ENCODE measurements at regions not wholly inside any gene's neighbourhood (a gene's known extent, or its start where the extent isn't known, plus 50 kb on each side); places are given as distances from the start of the nearest gene placed in this dataset.

DNA sequence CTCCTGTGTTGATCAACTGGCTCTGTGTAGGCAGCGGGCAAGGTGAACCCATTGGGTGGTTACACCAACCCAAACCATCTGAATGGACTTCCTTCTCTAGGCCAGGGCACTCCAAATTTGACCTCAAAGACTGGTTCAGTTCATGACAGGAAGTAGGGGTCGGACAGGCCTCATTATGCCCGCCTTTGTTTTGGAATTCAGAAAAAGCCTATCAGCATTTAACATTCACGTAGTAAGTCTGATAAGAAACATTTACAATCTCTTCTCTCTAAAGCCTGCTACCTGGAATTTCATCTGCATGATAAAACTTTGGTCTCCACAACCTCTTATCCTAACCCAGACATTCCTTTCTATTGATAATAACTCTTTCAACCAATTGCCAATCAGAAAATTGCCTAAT, 97.1 kb upstream of the ETV3 start:
- Mint-ChIP-seq H3K36me3 (no peaks in the 10 kb centered on the region), H3K9me3 (peaks cover 5% of the 10 kb centered on the region; the same call in 1 of the 2 replicates), H3K27me3 (ENCODE audit: low read depth) (no peaks in the 10 kb centered on the region; the same call in none of the 2 replicates), H3K4me1 (peaks cover 75% of the 10 kb centered on the region), H3K4me3 (no peak overlapping the region), H3K27ac (no peak overlapping the region)
- DNase-seq (ENCODE audit: low spot score) (no peak), ATAC-seq (no peak)
- POLR2A ChIA-PET: no interaction called here
- TF ChIP-seq, protein P1, sequence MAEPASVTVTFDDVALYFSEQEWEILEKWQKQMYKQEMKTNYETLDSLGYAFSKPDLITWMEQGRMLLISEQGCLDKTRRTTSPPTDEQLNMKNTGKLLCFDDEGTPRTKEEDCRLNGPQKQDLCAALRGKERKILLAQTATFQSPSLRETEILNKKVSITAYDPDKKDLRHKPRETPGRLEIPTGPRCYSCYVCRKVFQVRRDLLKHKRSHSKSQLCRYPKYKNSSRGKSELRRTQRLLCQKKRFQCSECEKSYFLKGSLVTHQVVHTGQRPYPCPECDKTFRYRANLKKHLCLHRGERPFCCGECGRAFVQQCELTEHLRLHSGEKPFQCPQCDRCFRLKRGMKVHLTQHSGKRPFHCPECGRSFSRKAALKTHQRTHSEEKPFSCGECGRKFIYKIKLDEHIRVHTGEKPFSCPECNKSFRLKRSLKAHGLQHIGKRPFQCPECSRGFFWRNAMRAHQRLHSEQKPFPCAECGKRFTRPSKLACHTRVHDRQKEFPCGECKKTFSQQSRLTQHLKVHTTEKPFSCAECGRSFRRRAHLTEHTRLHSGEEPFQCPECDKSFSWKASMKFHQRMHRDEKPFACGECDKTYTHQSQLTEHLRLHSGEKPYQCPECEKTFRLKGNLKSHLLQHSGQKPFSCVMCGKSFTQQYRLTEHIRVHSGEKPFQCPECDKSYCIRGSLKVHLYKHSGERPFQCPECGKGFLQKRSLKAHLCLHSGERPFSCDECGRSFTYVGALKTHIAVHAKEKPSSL (CRISPR knock-in tag; conservative IDR thresholded peaks at IDR 0.05): no peak
- no peak for TF ChIP-seq SMAD3 (CRISPR knock-in tag; IDR thresholded peaks at IDR 0.05; ENCODE audit: borderline replicate concordance)
- TF ChIP-seq, protein P2, sequence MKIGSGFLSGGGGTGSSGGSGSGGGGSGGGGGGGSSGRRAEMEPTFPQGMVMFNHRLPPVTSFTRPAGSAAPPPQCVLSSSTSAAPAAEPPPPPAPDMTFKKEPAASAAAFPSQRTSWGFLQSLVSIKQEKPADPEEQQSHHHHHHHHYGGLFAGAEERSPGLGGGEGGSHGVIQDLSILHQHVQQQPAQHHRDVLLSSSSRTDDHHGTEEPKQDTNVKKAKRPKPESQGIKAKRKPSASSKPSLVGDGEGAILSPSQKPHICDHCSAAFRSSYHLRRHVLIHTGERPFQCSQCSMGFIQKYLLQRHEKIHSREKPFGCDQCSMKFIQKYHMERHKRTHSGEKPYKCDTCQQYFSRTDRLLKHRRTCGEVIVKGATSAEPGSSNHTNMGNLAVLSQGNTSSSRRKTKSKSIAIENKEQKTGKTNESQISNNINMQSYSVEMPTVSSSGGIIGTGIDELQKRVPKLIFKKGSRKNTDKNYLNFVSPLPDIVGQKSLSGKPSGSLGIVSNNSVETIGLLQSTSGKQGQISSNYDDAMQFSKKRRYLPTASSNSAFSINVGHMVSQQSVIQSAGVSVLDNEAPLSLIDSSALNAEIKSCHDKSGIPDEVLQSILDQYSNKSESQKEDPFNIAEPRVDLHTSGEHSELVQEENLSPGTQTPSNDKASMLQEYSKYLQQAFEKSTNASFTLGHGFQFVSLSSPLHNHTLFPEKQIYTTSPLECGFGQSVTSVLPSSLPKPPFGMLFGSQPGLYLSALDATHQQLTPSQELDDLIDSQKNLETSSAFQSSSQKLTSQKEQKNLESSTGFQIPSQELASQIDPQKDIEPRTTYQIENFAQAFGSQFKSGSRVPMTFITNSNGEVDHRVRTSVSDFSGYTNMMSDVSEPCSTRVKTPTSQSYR (CRISPR knock-in tag; IDR thresholded peaks at IDR 0.05): no peak
- TF ChIP-seq, protein P3, sequence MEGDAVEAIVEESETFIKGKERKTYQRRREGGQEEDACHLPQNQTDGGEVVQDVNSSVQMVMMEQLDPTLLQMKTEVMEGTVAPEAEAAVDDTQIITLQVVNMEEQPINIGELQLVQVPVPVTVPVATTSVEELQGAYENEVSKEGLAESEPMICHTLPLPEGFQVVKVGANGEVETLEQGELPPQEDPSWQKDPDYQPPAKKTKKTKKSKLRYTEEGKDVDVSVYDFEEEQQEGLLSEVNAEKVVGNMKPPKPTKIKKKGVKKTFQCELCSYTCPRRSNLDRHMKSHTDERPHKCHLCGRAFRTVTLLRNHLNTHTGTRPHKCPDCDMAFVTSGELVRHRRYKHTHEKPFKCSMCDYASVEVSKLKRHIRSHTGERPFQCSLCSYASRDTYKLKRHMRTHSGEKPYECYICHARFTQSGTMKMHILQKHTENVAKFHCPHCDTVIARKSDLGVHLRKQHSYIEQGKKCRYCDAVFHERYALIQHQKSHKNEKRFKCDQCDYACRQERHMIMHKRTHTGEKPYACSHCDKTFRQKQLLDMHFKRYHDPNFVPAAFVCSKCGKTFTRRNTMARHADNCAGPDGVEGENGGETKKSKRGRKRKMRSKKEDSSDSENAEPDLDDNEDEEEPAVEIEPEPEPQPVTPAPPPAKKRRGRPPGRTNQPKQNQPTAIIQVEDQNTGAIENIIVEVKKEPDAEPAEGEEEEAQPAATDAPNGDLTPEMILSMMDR (IDR thresholded peaks at IDR 0.05): no peak
- TF ChIP-seq NR2C2 (CRISPR knock-in tag; IDR thresholded peaks at IDR 0.05): no peak
- TF ChIP-seq, protein P4, sequence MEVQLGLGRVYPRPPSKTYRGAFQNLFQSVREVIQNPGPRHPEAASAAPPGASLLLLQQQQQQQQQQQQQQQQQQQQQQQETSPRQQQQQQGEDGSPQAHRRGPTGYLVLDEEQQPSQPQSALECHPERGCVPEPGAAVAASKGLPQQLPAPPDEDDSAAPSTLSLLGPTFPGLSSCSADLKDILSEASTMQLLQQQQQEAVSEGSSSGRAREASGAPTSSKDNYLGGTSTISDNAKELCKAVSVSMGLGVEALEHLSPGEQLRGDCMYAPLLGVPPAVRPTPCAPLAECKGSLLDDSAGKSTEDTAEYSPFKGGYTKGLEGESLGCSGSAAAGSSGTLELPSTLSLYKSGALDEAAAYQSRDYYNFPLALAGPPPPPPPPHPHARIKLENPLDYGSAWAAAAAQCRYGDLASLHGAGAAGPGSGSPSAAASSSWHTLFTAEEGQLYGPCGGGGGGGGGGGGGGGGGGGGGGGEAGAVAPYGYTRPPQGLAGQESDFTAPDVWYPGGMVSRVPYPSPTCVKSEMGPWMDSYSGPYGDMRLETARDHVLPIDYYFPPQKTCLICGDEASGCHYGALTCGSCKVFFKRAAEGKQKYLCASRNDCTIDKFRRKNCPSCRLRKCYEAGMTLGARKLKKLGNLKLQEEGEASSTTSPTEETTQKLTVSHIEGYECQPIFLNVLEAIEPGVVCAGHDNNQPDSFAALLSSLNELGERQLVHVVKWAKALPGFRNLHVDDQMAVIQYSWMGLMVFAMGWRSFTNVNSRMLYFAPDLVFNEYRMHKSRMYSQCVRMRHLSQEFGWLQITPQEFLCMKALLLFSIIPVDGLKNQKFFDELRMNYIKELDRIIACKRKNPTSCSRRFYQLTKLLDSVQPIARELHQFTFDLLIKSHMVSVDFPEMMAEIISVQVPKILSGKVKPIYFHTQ (CRISPR knock-in tag; IDR thresholded peaks at IDR 0.05): no peak
- TF ChIP-seq, protein P5, sequence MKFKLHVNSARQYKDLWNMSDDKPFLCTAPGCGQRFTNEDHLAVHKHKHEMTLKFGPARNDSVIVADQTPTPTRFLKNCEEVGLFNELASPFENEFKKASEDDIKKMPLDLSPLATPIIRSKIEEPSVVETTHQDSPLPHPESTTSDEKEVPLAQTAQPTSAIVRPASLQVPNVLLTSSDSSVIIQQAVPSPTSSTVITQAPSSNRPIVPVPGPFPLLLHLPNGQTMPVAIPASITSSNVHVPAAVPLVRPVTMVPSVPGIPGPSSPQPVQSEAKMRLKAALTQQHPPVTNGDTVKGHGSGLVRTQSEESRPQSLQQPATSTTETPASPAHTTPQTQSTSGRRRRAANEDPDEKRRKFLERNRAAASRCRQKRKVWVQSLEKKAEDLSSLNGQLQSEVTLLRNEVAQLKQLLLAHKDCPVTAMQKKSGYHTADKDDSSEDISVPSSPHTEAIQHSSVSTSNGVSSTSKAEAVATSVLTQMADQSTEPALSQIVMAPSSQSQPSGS (CRISPR knock-in tag; IDR thresholded peaks at IDR 0.05; ENCODE audit: borderline replicate concordance, low read depth): no peak
- TF ChIP-seq, protein P6, sequence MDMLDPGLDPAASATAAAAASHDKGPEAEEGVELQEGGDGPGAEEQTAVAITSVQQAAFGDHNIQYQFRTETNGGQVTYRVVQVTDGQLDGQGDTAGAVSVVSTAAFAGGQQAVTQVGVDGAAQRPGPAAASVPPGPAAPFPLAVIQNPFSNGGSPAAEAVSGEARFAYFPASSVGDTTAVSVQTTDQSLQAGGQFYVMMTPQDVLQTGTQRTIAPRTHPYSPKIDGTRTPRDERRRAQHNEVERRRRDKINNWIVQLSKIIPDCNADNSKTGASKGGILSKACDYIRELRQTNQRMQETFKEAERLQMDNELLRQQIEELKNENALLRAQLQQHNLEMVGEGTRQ (CRISPR knock-in tag; IDR thresholded peaks at IDR 0.05): no peak
- TF ChIP-seq TCF7 (CRISPR knock-in tag; IDR thresholded peaks at IDR 0.05; ENCODE audit: low read depth): no peak
- TF ChIP-seq, protein P7, sequence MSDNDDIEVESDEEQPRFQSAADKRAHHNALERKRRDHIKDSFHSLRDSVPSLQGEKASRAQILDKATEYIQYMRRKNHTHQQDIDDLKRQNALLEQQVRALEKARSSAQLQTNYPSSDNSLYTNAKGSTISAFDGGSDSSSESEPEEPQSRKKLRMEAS (CRISPR knock-in tag; IDR thresholded peaks at IDR 0.05): no peak
- TF ChIP-seq NR1H2 (CRISPR knock-in tag; IDR thresholded peaks at IDR 0.05): no peak
- TF ChIP-seq, protein P8, sequence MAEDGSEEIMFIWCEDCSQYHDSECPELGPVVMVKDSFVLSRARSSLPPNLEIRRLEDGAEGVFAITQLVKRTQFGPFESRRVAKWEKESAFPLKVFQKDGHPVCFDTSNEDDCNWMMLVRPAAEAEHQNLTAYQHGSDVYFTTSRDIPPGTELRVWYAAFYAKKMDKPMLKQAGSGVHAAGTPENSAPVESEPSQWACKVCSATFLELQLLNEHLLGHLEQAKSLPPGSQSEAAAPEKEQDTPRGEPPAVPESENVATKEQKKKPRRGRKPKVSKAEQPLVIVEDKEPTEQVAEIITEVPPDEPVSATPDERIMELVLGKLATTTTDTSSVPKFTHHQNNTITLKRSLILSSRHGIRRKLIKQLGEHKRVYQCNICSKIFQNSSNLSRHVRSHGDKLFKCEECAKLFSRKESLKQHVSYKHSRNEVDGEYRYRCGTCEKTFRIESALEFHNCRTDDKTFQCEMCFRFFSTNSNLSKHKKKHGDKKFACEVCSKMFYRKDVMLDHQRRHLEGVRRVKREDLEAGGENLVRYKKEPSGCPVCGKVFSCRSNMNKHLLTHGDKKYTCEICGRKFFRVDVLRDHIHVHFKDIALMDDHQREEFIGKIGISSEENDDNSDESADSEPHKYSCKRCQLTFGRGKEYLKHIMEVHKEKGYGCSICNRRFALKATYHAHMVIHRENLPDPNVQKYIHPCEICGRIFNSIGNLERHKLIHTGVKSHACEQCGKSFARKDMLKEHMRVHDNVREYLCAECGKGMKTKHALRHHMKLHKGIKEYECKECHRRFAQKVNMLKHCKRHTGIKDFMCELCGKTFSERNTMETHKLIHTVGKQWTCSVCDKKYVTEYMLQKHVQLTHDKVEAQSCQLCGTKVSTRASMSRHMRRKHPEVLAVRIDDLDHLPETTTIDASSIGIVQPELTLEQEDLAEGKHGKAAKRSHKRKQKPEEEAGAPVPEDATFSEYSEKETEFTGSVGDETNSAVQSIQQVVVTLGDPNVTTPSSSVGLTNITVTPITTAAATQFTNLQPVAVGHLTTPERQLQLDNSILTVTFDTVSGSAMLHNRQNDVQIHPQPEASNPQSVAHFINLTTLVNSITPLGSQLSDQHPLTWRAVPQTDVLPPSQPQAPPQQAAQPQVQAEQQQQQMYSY (CRISPR knock-in tag; IDR thresholded peaks at IDR 0.05): no peak
- no peak for TF ChIP-seq GRHL2 (CRISPR knock-in tag; IDR thresholded peaks at IDR 0.05; ENCODE audit: insufficient replicate concordance, severe bottlenecking)
- no peak for TF ChIP-seq TEAD4 (CRISPR knock-in tag; IDR thresholded peaks at IDR 0.05)
- CTCF ChIA-PET: no interaction called here

Measured in WTC11 (cell line).